ENCODE measurements at regions not wholly inside any gene's neighbourhood (a gene's known extent, or its start where the extent isn't known, plus 50 kb on each side); places are given as distances from the start of the nearest gene placed in this dataset.

DNA sequence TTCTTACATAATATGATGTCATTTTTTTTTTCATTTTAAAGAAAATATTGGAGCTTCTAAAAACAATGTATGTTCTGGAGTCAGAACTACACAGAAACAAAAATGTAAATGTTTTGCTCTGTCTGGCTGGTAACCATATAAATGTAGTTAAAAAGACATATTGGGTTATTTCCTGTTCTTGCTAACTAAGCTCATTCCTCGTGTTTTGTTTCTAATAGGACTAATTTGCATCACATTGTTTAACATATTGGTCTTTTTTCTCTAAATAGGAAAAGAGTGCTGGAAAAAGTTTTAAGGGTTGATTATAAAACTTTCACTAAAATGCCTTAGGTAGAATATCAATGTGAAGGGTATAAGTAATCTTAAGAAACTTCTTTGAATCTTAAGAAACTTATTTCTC is 221.3 kb downstream of the SLC6A15 start:
- Histone ChIP-seq H3K9me3 (no peaks in the 10 kb centered on the region), H3K27me3 (no peaks in the 10 kb centered on the region), H3K27ac (no peak overlapping the region), H3K4me3 (no peak overlapping the region), H3K4me1 (no peaks in the 10 kb centered on the region), H3K36me3 (no peaks in the 10 kb centered on the region)
- intact Hi-C loops (cut with DNase I) = no loop called here
- TF ChIP-seq CTCF (IDR thresholded peaks at IDR 0.05) = no peak
- DNase-seq (ENCODE audit: low spot score in 2 of 2) = no peak

DNA sequence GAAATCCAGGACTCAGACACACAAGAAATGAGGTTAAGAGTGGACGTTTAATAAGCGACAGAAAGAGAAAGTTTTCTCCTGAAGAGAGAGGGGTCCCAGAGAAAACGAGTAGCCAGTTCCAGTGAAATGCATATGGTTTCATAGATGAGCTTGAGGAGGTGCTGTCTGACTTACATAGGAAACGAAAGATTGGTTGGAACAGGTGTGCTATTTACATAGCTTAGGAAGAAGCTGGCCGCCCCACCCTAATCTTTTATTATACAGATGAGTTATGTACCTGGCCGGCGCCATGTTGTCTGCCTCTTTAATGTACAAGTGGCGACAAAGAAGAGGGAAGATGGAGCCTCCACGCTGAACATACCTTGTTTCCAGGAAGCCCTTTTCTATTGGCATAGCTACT is 223.0 kb downstream of the SLC6A15 start:
- TF ChIP-seq CTCF (IDR thresholded peaks at IDR 0.05) = no peak
- intact Hi-C loops (cut with DNase I) = no loop called here

GRCh38 chr12:84685379-84685778 is 227.2 kb downstream of the SLC6A15 start:
- TF ChIP-seq CTCF (IDR thresholded peaks at IDR 0.05) = no peak
- no peaks in the 10 kb centered on the region for H3K27me3 ChIP-seq
- H3K4me1 ChIP-seq = no peaks in the 10 kb centered on the region
- H3K27ac ChIP-seq = no peak overlapping the region
- no peaks in the 10 kb centered on the region for H3K36me3 ChIP-seq
- no peaks in the 10 kb centered on the region for H3K9me3 ChIP-seq
- no peak overlapping the region for H3K4me3 ChIP-seq
- DNase-seq (ENCODE audit: low spot score in 2 of 2) = no peak
- intact Hi-C loops (cut with DNase I) = no loop called here

More for the DNA sequence above, 223.0 kb downstream of the SLC6A15 start:
- no peaks in the 10 kb centered on the region for H3K4me1 ChIP-seq
- DNase-seq (ENCODE audit: low spot score in 2 of 2) = no peak
- no peak overlapping the region for H3K27ac ChIP-seq
- no peaks in the 10 kb centered on the region for H3K9me3 ChIP-seq
- no peaks in the 10 kb centered on the region for H3K27me3 ChIP-seq
- H3K36me3 ChIP-seq = no peaks in the 10 kb centered on the region
- H3K4me3 ChIP-seq = no peak overlapping the region

GRCh38 chr12:84676787-84677186 is 235.8 kb downstream of the SLC6A15 start:
- DNase-seq (ENCODE audit: low spot score in 2 of 2) = no peak
- no peaks in the 10 kb centered on the region for H3K36me3 ChIP-seq
- no peaks in the 10 kb centered on the region for H3K27me3 ChIP-seq
- H3K4me1 ChIP-seq = no peaks in the 10 kb centered on the region
- no peak overlapping the region for H3K4me3 ChIP-seq
- H3K27ac ChIP-seq = no peak overlapping the region
- intact Hi-C loops (cut with DNase I) = no loop called here
- H3K9me3 ChIP-seq = no peaks in the 10 kb centered on the region
- no peak for TF ChIP-seq CTCF (IDR thresholded peaks at IDR 0.05)

GRCh38 chr12:84661786-84662185 is 250.8 kb downstream of the SLC6A15 start:
- TF ChIP-seq CTCF (IDR thresholded peaks at IDR 0.05) = no peak
- DNase-seq (ENCODE audit: low spot score in 2 of 2) = no peak

GRCh38 chr12:84660139-84660538 is 252.5 kb downstream of the SLC6A15 start:
- intact Hi-C loops (cut with DNase I) = no loop called here
- H3K4me1 ChIP-seq = no peaks in the 10 kb centered on the region
- no peak for TF ChIP-seq CTCF (IDR thresholded peaks at IDR 0.05)
- DNase-seq (ENCODE audit: low spot score in 2 of 2) = no peak
- no peak overlapping the region for H3K4me3 ChIP-seq
- H3K27me3 ChIP-seq = no peaks in the 10 kb centered on the region
- H3K27ac ChIP-seq = no peak overlapping the region
- H3K36me3 ChIP-seq = no peaks in the 10 kb centered on the region
- H3K9me3 ChIP-seq = no peaks in the 10 kb centered on the region

More at GRCh38 chr12:84661786-84662185, 250.8 kb downstream of the SLC6A15 start:
- Histone ChIP-seq H3K36me3 (no peaks in the 10 kb centered on the region), H3K9me3 (no peaks in the 10 kb centered on the region), H3K27me3 (no peaks in the 10 kb centered on the region), H3K4me3 (no peak overlapping the region), H3K4me1 (no peaks in the 10 kb centered on the region), H3K27ac (no peak overlapping the region)
- intact Hi-C loops (cut with DNase I) = no loop called here

Measured in ascending aorta (tissue), 2 donors.